ENCODE measurements at regions not wholly inside any gene's neighbourhood (a gene's known extent, or its start where the extent isn't known, plus 50 kb on each side); places are given as distances from the start of the nearest gene placed in this dataset.
"Not testable (repeated sequence)": the region's sequence is repeated elsewhere in the genome, so short reads cannot be mapped to it uniquely, and the experiment has no call there.

GRCh38 chr6:137545073-137545472, 50.9 kb upstream of the OLIG3 start:
- in situ Hi-C loops (cut with MboI; ENCODE audit: low sequenced_read_pairs) = no loop called here

- in situ Hi-C loops (cut with MboI; ENCODE audit: low sequenced_read_pairs) = no loop called here
These were observed 53.0 kb upstream of the OLIG3 start for GRCh38 chr6:137547186-137547585.

DNA sequence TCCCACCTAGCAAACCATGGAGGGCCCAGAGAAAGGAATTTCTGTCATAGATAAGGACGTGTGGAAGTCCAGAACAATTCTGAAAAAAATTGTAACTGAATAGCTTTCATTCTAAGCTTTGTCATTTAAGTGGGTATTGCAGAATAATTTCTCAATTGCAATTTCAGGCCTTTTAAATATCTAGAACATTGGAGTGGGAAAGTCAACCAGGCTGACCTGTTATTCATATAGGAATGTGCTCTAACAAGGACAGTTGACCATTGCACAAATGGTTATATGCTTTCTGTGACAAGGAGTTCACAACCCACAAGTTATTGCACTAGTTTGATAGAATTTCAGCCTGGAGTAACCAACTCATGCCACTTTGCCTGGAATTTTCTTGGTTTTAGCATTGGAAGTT, 53.4 kb upstream of the OLIG3 start:
- in situ Hi-C loops (cut with MboI; ENCODE audit: low sequenced_read_pairs) = no loop called here

DNA sequence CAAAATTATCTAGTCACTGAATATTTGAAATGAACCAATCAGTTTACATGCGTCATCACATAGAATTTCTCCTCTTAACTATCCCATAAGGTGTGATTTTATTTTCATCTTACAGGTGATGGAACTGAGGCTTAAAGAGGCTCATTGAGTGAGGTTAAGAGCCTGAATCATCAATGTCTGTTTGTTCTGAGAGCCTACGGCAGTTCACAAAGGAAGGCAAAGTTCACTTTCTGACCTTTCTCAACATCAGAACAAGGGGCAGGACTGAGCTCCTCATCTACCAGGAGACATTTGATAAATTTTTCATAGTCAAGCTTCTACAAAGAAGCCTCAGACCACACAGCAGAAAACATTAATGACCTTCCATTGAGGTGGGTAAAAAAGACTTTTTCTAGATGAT, 54.9 kb upstream of the OLIG3 start:
- in situ Hi-C loops (cut with MboI; ENCODE audit: low sequenced_read_pairs) = no loop called here

DNA sequence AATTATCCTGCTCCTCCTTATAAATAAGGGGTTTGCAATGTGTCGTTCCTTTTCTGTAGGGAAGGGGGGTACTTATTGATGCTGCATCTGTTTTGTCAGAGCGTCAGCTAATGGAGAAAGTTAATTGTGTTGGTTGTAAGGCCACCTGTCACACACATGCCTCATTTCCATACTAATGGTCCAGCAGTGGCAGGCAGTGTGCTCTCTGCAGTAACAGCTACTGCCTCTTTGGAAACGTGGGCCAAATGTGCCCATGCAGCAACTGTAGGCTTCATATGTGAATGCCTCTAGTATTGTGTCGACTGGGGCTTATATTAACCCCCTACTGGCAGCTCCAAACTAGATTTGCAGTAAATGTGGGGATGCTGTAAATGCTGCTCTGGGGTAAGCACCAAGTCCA, 56.3 kb upstream of the OLIG3 start:
- in situ Hi-C loops (cut with MboI; ENCODE audit: low sequenced_read_pairs) = no loop called here

DNA sequence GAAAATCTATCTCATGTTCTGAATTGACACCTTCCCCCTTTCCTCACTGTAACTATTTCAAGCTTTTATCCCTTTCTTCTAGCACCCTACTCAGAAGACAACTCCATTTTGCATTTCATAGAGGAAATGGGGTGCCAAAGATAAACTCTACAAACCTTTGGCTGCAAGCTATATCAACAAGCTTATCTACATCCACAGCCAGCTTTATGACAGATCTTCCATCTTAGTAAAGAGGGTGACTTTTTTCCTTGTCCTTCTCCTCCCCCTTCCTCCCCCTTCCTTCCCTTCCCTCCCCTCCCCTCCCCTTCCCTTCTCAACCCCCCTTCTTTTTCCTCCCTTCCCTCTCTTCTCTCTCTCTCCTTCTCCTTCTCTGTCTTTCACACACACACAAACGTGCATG, 58.0 kb upstream of the OLIG3 start:
- in situ Hi-C loops (cut with MboI; ENCODE audit: low sequenced_read_pairs) = no loop called here

DNA sequence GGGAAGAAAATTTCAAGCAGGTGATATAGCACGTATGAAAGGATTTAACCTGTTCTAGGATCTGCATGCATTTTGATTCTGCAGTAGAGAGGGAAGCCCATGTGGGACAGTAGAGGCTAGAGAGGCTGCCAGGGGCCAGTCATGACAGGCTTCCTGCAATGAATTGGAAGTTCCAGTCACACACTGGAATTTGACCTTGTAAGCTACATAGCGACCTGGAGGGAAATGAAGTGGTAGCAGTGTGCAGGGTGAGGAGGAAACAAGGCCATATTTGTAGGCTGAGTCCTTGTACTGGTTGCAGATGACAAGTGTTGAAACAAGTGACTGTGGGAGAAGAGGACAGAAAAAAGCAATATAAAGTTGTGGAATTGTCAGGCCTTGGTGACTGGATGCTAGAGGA, 58.6 kb upstream of the OLIG3 start:
- in situ Hi-C loops (cut with MboI; ENCODE audit: low sequenced_read_pairs) = no loop called here

GRCh38 chr6:137559521-137560183, 65.5 kb upstream of the OLIG3 start:
- in situ Hi-C loops (cut with MboI; ENCODE audit: low sequenced_read_pairs) = not testable (repeated sequence)

DNA sequence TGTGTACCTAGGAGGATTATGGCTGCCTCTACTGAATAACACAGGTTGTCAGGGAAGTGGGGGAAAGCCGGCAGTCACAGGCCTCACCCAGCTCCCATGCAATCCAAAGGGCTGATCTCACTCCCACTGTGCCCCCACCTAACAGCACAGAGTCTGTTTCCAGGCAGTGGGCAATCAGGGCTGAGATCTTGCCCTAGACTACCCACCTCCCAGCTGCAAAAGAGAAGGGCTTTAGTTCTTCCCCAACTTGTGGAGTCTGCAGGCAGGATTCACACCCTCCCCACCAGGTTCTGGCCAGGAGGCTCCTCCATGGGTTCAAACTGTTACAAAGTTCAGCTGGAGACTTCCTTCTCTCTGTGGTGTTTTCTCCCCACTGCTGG, 66.0 kb upstream of the OLIG3 start:
- in situ Hi-C loops (cut with MboI; ENCODE audit: low sequenced_read_pairs) = no loop called here

DNA sequence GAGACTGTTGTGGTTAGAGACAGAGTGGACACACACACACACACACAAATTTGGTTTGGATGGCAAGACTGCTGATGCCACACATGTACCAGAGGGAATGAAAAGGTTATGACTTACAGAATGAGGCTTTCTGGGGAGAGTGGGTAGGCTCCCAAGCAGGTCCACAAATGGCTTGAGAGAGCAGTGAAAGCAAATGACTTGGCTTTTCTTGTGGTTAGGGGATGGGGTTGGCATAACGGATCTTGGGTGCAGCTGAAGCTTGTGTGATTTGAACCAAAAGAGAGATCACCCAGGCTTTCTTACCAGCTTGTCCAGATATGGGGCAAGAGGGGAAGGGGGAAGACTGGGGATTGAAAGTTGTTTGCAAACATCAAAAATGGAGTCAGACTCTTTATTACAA, 73.9 kb upstream of the OLIG3 start:
- in situ Hi-C loops (cut with MboI; ENCODE audit: low sequenced_read_pairs) = no loop called here

DNA sequence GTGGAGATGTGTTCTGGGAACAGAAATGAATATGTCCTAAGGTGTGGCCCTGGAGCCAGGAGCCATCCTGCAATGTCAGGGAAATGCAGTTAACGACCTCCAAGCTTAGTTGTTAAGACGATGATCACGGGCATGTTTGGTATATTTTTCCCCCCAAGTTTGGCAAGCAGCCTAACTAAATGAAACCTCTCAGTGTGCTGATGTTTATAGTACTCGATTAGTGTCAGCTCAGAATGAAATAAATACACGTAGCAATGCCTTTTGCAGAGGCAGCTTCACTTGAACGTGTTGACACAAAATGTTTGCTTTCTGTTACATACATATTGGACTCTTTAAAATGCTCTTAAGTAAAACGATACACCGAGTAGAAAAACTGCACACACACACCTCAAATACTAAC, 76.2 kb upstream of the OLIG3 start:
- in situ Hi-C loops (cut with MboI; ENCODE audit: low sequenced_read_pairs) = no loop called here

DNA sequence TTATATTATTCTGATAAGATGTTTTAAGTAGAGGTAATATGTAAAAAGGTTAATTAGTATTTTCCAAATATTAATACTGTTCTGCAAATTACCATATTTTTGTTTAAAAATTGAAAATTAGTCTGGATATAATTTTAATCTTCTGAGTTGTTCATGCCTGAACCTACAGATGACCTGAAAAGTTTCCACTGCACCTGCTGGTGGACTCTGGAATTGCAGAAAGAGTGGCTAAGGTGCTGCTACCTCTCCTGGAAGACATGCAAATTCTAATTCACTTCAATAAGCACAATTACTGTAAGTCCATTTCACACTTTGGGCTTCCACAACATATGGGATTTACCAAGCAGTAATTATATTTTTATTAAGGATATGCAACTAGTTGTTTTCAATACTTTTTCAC, 77.7 kb upstream of the OLIG3 start:
- in situ Hi-C loops (cut with MboI; ENCODE audit: low sequenced_read_pairs) = no loop called here

- in situ Hi-C loops (cut with MboI; ENCODE audit: low sequenced_read_pairs) = no loop called here
These were observed 79.5 kb upstream of the OLIG3 start for GRCh38 chr6:137573739-137574138.

DNA sequence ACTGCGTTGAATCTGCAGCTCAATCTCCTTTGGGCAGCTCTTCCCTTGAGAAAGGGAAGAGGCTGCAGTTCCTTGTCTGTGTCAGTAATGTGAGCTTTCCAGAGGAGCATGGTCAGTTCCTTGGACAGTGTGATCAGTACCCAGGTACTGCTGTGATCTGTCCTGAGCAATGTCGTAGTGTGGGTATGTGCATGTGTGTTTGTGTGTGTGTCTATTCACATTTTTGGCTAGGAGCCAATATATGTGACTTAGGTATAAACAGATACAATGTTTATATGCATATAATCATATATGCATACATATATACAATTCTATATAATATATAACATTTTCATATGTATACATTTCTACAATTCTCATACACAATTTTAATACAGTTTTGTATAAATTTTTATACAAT, 85.4 kb upstream of the OLIG3 start:
- in situ Hi-C loops (cut with MboI; ENCODE audit: low sequenced_read_pairs) = no loop called here

- in situ Hi-C loops (cut with MboI; ENCODE audit: low sequenced_read_pairs) = no loop called here
These were observed 87.0 kb upstream of the OLIG3 start for GRCh38 chr6:137581019-137581707.

- in situ Hi-C loops (cut with MboI; ENCODE audit: low sequenced_read_pairs) = not testable (repeated sequence)
These were observed 89.3 kb upstream of the OLIG3 start for GRCh38 chr6:137583519-137583918.

GRCh38 chr6:137588472-137588871, 94.3 kb upstream of the OLIG3 start:
- in situ Hi-C loops (cut with MboI; ENCODE audit: low sequenced_read_pairs) = no loop called here

DNA sequence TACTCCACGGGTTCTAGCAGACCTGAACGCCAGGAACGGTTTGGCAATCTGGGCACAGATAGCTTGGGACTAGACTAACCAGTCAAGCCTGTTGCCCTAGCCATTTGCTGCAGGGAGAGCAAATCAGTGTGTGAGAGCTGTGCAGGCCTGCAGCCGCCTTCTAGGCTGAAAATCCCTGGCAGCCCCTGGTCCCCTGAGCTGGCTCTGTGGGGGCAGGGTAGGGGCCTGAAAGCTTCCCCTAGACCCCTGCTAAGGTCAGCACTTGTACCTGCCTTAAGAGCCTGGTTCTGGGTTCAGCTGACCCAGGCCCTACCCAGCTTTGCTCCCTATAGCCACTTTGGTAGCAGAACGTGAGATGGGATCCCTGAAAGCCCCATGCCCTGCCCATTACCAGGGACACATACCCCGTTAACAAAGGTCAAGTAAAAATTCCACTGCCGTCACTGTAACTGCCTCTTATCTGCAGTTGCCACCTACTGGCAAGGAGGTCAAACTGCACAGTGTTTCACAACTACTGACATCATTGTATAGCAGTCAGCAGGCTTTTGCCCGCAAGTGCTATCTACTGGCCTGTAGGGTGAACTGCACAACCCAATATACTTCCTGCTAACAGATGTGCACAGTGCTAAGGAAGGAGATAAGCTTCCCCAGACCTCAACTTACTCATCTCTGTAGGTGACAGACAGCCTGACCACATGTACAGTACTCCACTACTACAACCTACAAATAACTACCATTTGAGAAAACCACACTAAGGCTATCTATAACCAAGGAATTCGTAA, 95.1 kb upstream of the OLIG3 start:
- in situ Hi-C loops (cut with MboI; ENCODE audit: low sequenced_read_pairs) = no loop called here

GRCh38 chr6:137590684-137591083, 96.5 kb upstream of the OLIG3 start:
- in situ Hi-C loops (cut with MboI; ENCODE audit: low sequenced_read_pairs) = no loop called here

DNA sequence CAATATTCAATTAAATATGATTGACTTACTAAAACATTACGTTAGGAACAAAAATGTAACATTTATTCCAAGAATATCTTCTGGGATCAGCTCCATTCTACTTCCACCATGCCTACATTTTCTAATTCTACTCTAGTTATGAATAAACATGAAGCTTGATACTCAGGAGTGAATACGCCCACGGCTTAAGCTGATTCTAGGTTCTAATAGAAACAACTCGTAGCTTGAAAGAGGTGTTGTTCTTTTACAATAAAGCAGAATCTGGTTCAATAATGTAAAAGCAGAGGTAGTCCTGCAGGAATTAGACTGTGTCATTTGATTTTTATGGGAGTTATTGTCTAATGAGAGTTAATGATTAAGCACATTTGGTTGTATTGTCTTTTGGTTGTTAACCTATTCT, 107.3 kb upstream of the OLIG3 start:
- in situ Hi-C loops (cut with MboI; ENCODE audit: low sequenced_read_pairs) = no loop called here

DNA sequence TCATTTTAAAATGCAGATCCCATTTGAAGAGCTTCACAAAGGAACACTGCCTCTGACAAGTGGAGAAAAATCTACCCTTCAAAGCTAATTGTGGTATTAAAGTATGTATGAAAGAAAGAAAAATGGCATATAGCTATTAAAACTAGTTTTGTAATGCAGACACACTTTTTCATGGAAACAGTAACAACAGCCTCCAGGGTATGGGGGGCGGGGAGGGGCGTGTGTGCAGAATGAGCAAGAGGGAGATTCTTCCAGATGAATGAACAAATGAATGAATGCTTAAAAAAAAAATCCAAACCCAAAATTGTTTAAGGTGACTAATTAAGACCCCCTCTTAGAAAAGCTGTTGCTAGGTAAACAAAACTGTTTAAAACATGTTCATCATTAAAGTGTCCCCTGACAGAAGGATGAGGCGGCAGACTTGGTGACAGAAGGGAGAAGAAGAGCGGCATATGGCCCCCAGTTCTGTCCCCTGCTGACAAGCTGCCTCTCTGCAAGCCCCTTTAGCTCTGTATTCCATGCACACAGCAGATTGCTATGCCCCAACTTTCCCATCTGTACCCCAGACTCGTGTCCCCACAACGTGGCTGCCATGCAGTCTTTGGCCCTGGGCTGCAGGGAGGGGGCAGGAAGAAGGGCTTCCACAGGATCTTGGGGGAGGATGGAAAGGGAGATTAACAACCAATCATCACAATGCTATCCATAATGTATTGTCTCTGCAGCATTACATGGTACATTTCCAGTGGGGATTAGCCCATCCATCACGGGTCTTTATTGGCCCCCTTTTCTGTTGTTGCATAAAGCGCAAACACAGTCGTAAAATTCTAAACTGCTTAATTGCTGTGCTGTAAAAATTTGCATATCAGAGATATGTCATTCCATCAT, 108.4 kb upstream of the OLIG3 start:
- in situ Hi-C loops (cut with MboI; ENCODE audit: low sequenced_read_pairs) = no loop called here
